Ammon's horn (tissue), 1 donor: ENCODE measurements at regions not wholly inside any gene's neighbourhood (a gene's known extent, or its start where the extent isn't known, plus 50 kb on each side); places are given as distances from the start of the nearest gene placed in this dataset.
"Not testable (repeated sequence)": the region's sequence is repeated elsewhere in the genome, so short reads cannot be mapped to it uniquely, and the experiment has no call there.

ENCODE experiments used
- DNase-seq: peaks from one replicate; pipeline ENCODE4 v3.0.0-alpha.2; 2016; ENCODE audit warnings: low spot score

- peak; percentile 4 for DNase-seq
Observed at GRCh38 chr18:66873899-66874298, 270.0 kb upstream of the CDH19 start.

- peak; percentile 24 for DNase-seq
Observed at GRCh38 chr18:66872277-66872676, 268.4 kb upstream of the CDH19 start.

- no peak for DNase-seq
Observed at GRCh38 chr18:66867653-66868052, 263.8 kb upstream of the CDH19 start.

- DNase-seq: not testable (repeated sequence)
Observed at GRCh38 chr18:66866427-66866940, 262.6 kb upstream of the CDH19 start.

GRCh38 chr18:66838340-66838987 is 234.6 kb upstream of the CDH19 start:
- DNase-seq: no peak

GRCh38 chr18:66833646-66834045 is 229.8 kb upstream of the CDH19 start:
- DNase-seq: no peak

- DNase-seq: no peak
Observed at GRCh38 chr18:66826211-66826610, 222.3 kb upstream of the CDH19 start.

- DNase-seq: peak; percentile 18
Observed at GRCh38 chr18:66825347-66825746, 221.5 kb upstream of the CDH19 start.

GRCh38 chr18:66819235-66819634 is 215.3 kb upstream of the CDH19 start:
- no peak for DNase-seq

GRCh38 chr18:66813138-66813537 is 209.2 kb upstream of the CDH19 start:
- no peak for DNase-seq

GRCh38 chr18:66795051-66795450 is 191.2 kb upstream of the CDH19 start:
- DNase-seq: no peak

- no peak for DNase-seq
Observed at GRCh38 chr18:66792466-66792865, 188.6 kb upstream of the CDH19 start.

- DNase-seq: no peak
Observed at GRCh38 chr18:66780609-66781008, 176.7 kb upstream of the CDH19 start.

- no peak for DNase-seq
Observed at GRCh38 chr18:66778048-66778447, 174.2 kb upstream of the CDH19 start.

GRCh38 chr18:66769375-66769774 is 165.5 kb upstream of the CDH19 start:
- no peak for DNase-seq

- peak; percentile 40 for DNase-seq
Observed at GRCh38 chr18:66764230-66764629, 160.3 kb upstream of the CDH19 start.

- no peak for DNase-seq
Observed at GRCh38 chr18:66761166-66761565, 157.3 kb upstream of the CDH19 start.

GRCh38 chr18:66760559-66760958 is 156.7 kb upstream of the CDH19 start:
- DNase-seq: no peak

- no peak for DNase-seq
Observed at GRCh38 chr18:66759050-66759828, 155.3 kb upstream of the CDH19 start.

GRCh38 chr18:66757946-66758345 is 154.1 kb upstream of the CDH19 start:
- no peak for DNase-seq

- no peak for DNase-seq
Observed at GRCh38 chr18:66754335-66754734, 150.4 kb upstream of the CDH19 start.

GRCh38 chr18:66752733-66753132 is 148.8 kb upstream of the CDH19 start:
- DNase-seq: no peak

GRCh38 chr18:66749481-66750035 is 145.7 kb upstream of the CDH19 start:
- DNase-seq: no peak
